ENCODE measurements at regions not wholly inside any gene's neighbourhood (a gene's known extent, or its start where the extent isn't known, plus 50 kb on each side); places are given as distances from the start of the nearest gene placed in this dataset.
"Not testable (repeated sequence)": the region's sequence is repeated elsewhere in the genome, so short reads cannot be mapped to it uniquely, and the experiment has no call there.

GRCh38 chr16:60810250-60810649 lies 1226.0 kb downstream of the CDH8 start:
- DNase-seq (ENCODE audit: low read depth in 2 of 2) = no peak

GRCh38 chr16:60792437-60792836 lies 1243.8 kb downstream of the CDH8 start:
- no peak for DNase-seq (ENCODE audit: low read depth in 2 of 2)

GRCh38 chr16:60788631-60789030 lies 1247.6 kb downstream of the CDH8 start:
- DNase-seq (ENCODE audit: low read depth in 2 of 2) = no peak

GRCh38 chr16:60776281-60776680 lies 1260.0 kb downstream of the CDH8 start:
- DNase-seq (ENCODE audit: low read depth in 2 of 2) = peak; percentile 49 to 63

- DNase-seq (ENCODE audit: low read depth in 2 of 2) = no peak
Measured at GRCh38 chr16:60771138-60771537, 1265.1 kb downstream of the CDH8 start.

GRCh38 chr16:60770384-60770783 lies 1265.9 kb downstream of the CDH8 start:
- not testable (repeated sequence) for DNase-seq (ENCODE audit: low read depth in 2 of 2)

GRCh38 chr16:60763869-60764268 lies 1272.4 kb downstream of the CDH8 start:
- DNase-seq (ENCODE audit: low read depth in 2 of 2) = no peak

GRCh38 chr16:60755907-60756306 lies 1280.3 kb downstream of the CDH8 start:
- no peak for DNase-seq (ENCODE audit: low read depth in 2 of 2)

- peak; percentile 19 to 23 for DNase-seq (ENCODE audit: low read depth in 2 of 2)
Measured at GRCh38 chr16:60748366-60748765, 1287.9 kb downstream of the CDH8 start.

- no peak for DNase-seq (ENCODE audit: low read depth in 2 of 2)
Measured at GRCh38 chr16:60744198-60744597, 1292.0 kb downstream of the CDH8 start.

GRCh38 chr16:60741810-60742209 lies 1294.4 kb downstream of the CDH8 start:
- DNase-seq (ENCODE audit: low read depth in 2 of 2) = no peak

GRCh38 chr16:60739737-60740683 lies 1296.2 kb downstream of the CDH8 start:
- no peak for DNase-seq (ENCODE audit: low read depth in 2 of 2)

GRCh38 chr16:60731329-60732050 lies 1304.7 kb downstream of the CDH8 start:
- peak; percentile 17 to 21 for DNase-seq (ENCODE audit: low read depth in 2 of 2)

- DNase-seq (ENCODE audit: low read depth in 2 of 2) = peak; percentile 25 to 30
Measured at GRCh38 chr16:60729051-60729450, 1307.2 kb downstream of the CDH8 start.

- DNase-seq (ENCODE audit: low read depth in 2 of 2) = peak; percentile 58 to 64
Measured at GRCh38 chr16:60727851-60728250, 1308.4 kb downstream of the CDH8 start.

GRCh38 chr16:60720060-60720459 lies 1316.2 kb downstream of the CDH8 start:
- DNase-seq (ENCODE audit: low read depth in 2 of 2) = no peak

- no peak for DNase-seq (ENCODE audit: low read depth in 2 of 2)
Measured at GRCh38 chr16:60717808-60718207, 1318.4 kb downstream of the CDH8 start.

GRCh38 chr16:60712144-60712543 lies 1324.1 kb downstream of the CDH8 start:
- DNase-seq (ENCODE audit: low read depth in 2 of 2) = no peak

GRCh38 chr16:60704726-60705125 lies 1331.5 kb downstream of the CDH8 start:
- no peak for DNase-seq (ENCODE audit: low read depth in 2 of 2)

- DNase-seq (ENCODE audit: low read depth in 2 of 2) = no peak
Measured at GRCh38 chr16:60703096-60703495, 1333.1 kb downstream of the CDH8 start.

GRCh38 chr16:60686824-60687223 lies 1349.4 kb downstream of the CDH8 start:
- no peak for DNase-seq (ENCODE audit: low read depth in 2 of 2)

GRCh38 chr16:60684002-60684401 lies 1352.2 kb downstream of the CDH8 start:
- no peak for DNase-seq (ENCODE audit: low read depth in 2 of 2)

GRCh38 chr16:60682219-60682618 lies 1354.0 kb downstream of the CDH8 start:
- no peak for DNase-seq (ENCODE audit: low read depth in 2 of 2)

Measured in fibroblast of skin of left biceps (primary cell).